ENCODE measurements at regions not wholly inside any gene's neighbourhood (a gene's known extent, or its start where the extent isn't known, plus 50 kb on each side); places are given as distances from the start of the nearest gene placed in this dataset.

GRCh38 chr1:239270509-239270908, 115.9 kb upstream of the CHRM3 start:
- H3K9me3 ChIP-seq (ENCODE audit: control insufficient read depth in 4 of 4, low read length in 3 of 4), result no peaks in the 10 kb centered on the region
- H3K36me3 ChIP-seq (ENCODE audit: control insufficient read depth in 4 of 4, insufficient read depth in 3 of 4, low read depth in 1 of 4, low read length in 3 of 4), result no peaks in the 10 kb centered on the region
- no peak overlapping the region for H3K9ac ChIP-seq (ENCODE audit: low read depth in 1 of 2, low read length in 2 of 2)
- H3K27me3 ChIP-seq (ENCODE audit: control insufficient read depth in 4 of 4, insufficient read depth in 4 of 4, low read length in 3 of 4), result peaks cover 0 to 3% (median 0%) of the 10 kb centered on the region in 4 donors
- WGBS, result 82% methylated on average over 5 of the region's 5 CpGs
- no peak for DNase-seq (ENCODE audit: low spot score)
- H3K4me1 ChIP-seq (ENCODE audit: control insufficient read depth in 4 of 4, insufficient read depth in 4 of 4, low read length in 3 of 4), result no peaks in the 10 kb centered on the region
- H3K27ac ChIP-seq (ENCODE audit: low read depth in 1 of 2, low read length in 2 of 2), result no peak overlapping the region
- H3K4me3 ChIP-seq (ENCODE audit: low read depth in 1 of 3, low read length in 3 of 3), result no peak overlapping the region
- no peak for TF ChIP-seq RAD21 (IDR thresholded peaks at IDR 0.05)
- TF ChIP-seq, protein P1, sequence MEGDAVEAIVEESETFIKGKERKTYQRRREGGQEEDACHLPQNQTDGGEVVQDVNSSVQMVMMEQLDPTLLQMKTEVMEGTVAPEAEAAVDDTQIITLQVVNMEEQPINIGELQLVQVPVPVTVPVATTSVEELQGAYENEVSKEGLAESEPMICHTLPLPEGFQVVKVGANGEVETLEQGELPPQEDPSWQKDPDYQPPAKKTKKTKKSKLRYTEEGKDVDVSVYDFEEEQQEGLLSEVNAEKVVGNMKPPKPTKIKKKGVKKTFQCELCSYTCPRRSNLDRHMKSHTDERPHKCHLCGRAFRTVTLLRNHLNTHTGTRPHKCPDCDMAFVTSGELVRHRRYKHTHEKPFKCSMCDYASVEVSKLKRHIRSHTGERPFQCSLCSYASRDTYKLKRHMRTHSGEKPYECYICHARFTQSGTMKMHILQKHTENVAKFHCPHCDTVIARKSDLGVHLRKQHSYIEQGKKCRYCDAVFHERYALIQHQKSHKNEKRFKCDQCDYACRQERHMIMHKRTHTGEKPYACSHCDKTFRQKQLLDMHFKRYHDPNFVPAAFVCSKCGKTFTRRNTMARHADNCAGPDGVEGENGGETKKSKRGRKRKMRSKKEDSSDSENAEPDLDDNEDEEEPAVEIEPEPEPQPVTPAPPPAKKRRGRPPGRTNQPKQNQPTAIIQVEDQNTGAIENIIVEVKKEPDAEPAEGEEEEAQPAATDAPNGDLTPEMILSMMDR (IDR thresholded peaks at IDR 0.05; ENCODE audit: low read depth, low read length, missing input control), result no peak
- TF ChIP-seq TAF1 (conservative IDR thresholded peaks at IDR 0.05), result no peak
- TF ChIP-seq EGR1 (IDR thresholded peaks at IDR 0.05; ENCODE audit: low read depth in 2 of 2), result no peak
- no peak for TF ChIP-seq HNF4A (conservative IDR thresholded peaks at IDR 0.05)
- TF ChIP-seq HNF4G (IDR thresholded peaks at IDR 0.05), result no peak

GRCh38 chr1:239269706-239270105, 116.7 kb upstream of the CHRM3 start:
- Histone ChIP-seq H3K36me3 (ENCODE audit: control insufficient read depth in 4 of 4, insufficient read depth in 3 of 4, low read depth in 1 of 4, low read length in 3 of 4) (no peaks in the 10 kb centered on the region), H3K9me3 (ENCODE audit: control insufficient read depth in 4 of 4, low read length in 3 of 4) (no peaks in the 10 kb centered on the region), H3K9ac (ENCODE audit: low read depth in 1 of 2, low read length in 2 of 2) (no peak overlapping the region), H3K27me3 (ENCODE audit: control insufficient read depth in 4 of 4, insufficient read depth in 4 of 4, low read length in 3 of 4) (peaks cover 0 to 3% (median 0%) of the 10 kb centered on the region in 4 donors), H3K4me1 (ENCODE audit: control insufficient read depth in 4 of 4, insufficient read depth in 4 of 4, low read length in 3 of 4) (no peaks in the 10 kb centered on the region), H3K4me3 (ENCODE audit: low read depth in 1 of 3, low read length in 3 of 3) (no peak overlapping the region), H3K27ac (ENCODE audit: low read depth in 1 of 2, low read length in 2 of 2) (no peak overlapping the region)
- 81% methylated on average over 4 of the region's 4 CpGs for WGBS
- TF ChIP-seq NR2F2 (IDR thresholded peaks at IDR 0.05), result no peak
- DNase-seq (ENCODE audit: low spot score), result no peak

DNA sequence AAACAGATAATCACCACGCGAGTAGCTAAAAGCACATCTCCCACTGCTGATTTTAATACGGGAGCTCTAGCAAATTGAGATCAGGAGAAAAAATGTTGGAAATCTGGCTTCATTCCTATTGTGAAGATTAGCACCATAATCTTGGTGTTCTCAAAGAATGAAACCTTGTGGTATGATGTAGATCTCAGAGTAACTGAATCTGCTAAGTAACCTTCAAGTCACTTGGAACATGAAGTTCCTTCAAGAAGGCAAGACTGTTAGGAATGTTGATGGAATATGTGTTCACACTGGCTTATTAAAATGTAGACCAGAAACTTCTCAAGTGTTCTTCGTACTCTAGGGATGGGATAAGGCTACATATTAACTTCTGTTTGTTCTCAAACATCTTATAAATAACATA, 117.4 kb upstream of the CHRM3 start:
- TF ChIP-seq FOXA1 (IDR thresholded peaks at IDR 0.05), result no peak
- no peak for TF ChIP-seq HNF4G (IDR thresholded peaks at IDR 0.05)
- TF ChIP-seq JUND (IDR thresholded peaks at IDR 0.05), result no peak
- TF ChIP-seq RXRA (IDR thresholded peaks at IDR 0.05), result no peak
- TF ChIP-seq, protein P2, sequence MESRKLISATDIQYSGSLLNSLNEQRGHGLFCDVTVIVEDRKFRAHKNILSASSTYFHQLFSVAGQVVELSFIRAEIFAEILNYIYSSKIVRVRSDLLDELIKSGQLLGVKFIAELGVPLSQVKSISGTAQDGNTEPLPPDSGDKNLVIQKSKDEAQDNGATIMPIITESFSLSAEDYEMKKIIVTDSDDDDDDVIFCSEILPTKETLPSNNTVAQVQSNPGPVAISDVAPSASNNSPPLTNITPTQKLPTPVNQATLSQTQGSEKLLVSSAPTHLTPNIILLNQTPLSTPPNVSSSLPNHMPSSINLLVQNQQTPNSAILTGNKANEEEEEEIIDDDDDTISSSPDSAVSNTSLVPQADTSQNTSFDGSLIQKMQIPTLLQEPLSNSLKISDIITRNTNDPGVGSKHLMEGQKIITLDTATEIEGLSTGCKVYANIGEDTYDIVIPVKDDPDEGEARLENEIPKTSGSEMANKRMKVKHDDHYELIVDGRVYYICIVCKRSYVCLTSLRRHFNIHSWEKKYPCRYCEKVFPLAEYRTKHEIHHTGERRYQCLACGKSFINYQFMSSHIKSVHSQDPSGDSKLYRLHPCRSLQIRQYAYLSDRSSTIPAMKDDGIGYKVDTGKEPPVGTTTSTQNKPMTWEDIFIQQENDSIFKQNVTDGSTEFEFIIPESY (IDR thresholded peaks at IDR 0.05), result no peak
- TF ChIP-seq, protein P3, sequence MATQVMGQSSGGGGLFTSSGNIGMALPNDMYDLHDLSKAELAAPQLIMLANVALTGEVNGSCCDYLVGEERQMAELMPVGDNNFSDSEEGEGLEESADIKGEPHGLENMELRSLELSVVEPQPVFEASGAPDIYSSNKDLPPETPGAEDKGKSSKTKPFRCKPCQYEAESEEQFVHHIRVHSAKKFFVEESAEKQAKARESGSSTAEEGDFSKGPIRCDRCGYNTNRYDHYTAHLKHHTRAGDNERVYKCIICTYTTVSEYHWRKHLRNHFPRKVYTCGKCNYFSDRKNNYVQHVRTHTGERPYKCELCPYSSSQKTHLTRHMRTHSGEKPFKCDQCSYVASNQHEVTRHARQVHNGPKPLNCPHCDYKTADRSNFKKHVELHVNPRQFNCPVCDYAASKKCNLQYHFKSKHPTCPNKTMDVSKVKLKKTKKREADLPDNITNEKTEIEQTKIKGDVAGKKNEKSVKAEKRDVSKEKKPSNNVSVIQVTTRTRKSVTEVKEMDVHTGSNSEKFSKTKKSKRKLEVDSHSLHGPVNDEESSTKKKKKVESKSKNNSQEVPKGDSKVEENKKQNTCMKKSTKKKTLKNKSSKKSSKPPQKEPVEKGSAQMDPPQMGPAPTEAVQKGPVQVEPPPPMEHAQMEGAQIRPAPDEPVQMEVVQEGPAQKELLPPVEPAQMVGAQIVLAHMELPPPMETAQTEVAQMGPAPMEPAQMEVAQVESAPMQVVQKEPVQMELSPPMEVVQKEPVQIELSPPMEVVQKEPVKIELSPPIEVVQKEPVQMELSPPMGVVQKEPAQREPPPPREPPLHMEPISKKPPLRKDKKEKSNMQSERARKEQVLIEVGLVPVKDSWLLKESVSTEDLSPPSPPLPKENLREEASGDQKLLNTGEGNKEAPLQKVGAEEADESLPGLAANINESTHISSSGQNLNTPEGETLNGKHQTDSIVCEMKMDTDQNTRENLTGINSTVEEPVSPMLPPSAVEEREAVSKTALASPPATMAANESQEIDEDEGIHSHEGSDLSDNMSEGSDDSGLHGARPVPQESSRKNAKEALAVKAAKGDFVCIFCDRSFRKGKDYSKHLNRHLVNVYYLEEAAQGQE (IDR thresholded peaks at IDR 0.05), result no peak
- no peak for TF ChIP-seq SP1 (IDR thresholded peaks at IDR 0.05)
- no peak for TF ChIP-seq YY1 (IDR thresholded peaks at IDR 0.05)
- 74% methylated on average over 4 of the region's 4 CpGs for WGBS
- Histone ChIP-seq H3K4me1 (ENCODE audit: control insufficient read depth in 4 of 4, insufficient read depth in 4 of 4, low read length in 3 of 4) (no peaks in the 10 kb centered on the region), H3K9ac (ENCODE audit: low read depth in 1 of 2, low read length in 2 of 2) (no peak overlapping the region), H3K27ac (ENCODE audit: low read depth in 1 of 2, low read length in 2 of 2) (no peak overlapping the region), H3K27me3 (ENCODE audit: control insufficient read depth in 4 of 4, insufficient read depth in 4 of 4, low read length in 3 of 4) (peaks cover 0 to 3% (median 0%) of the 10 kb centered on the region in 4 donors), H3K4me3 (ENCODE audit: low read depth in 1 of 3, low read length in 3 of 3) (no peak overlapping the region), H3K9me3 (ENCODE audit: control insufficient read depth in 4 of 4, low read length in 3 of 4) (no peaks in the 10 kb centered on the region), H3K36me3 (ENCODE audit: control insufficient read depth in 4 of 4, insufficient read depth in 3 of 4, low read depth in 1 of 4, low read length in 3 of 4) (no peaks in the 10 kb centered on the region)
- no peak for DNase-seq (ENCODE audit: low spot score)
